IMR-90 (cell line): ENCODE measurements at regions not wholly inside any gene's neighbourhood (a gene's known extent, or its start where the extent isn't known, plus 50 kb on each side); places are given as distances from the start of the nearest gene placed in this dataset.

ENCODE experiments used
- CEBPB ChIP-seq: IDR thresholded peaks from 2 replicates; pipeline ENCODE4 v1.6.1; 2012; ENCODE audit warnings: low read depth, low read length, improper control_type of control experiment
- CTCF ChIP-seq: conservative IDR thresholded peaks from 2 replicates; pipeline ENCODE4 v1.5.1; 2012; ENCODE audit warnings: mild to moderate bottlenecking, low read depth, low read length, improper control_type of control experiment
- ELK1 ChIP-seq: fragments of 150-350 bp; IDR thresholded peaks from 2 replicates; pipeline ENCODE4 v1.6.1; 2016; ENCODE audit warnings: low read depth, mild to moderate bottlenecking, low read length, moderate library complexity, borderline replicate concordance
- MAFK ChIP-seq: IDR thresholded peaks from 2 replicates; pipeline ENCODE4 v1.6.1; 2012; ENCODE audit warnings: low read depth, low read length, improper control_type of control experiment
- MXI1 ChIP-seq: IDR thresholded peaks from 2 replicates; pipeline ENCODE4 v1.6.1; 2012; ENCODE audit warnings: low read depth, mild to moderate bottlenecking, low read length, moderate library complexity, borderline replicate concordance
- POLR2A ChIP-seq: IDR thresholded peaks from 2 replicates; pipeline ENCODE4 v1.6.1; 2012; ENCODE audit warnings: mild to moderate bottlenecking, low read depth, low read length
- RAD21 ChIP-seq: IDR thresholded peaks from 2 replicates; pipeline ENCODE4 v1.6.1; 2012; ENCODE audit warnings: low read length, improper control_type of control experiment
- RFX5 ChIP-seq: IDR thresholded peaks from 2 replicates; pipeline ENCODE4 v1.8.0; 2012; ENCODE audit warnings: low read depth, mild to moderate bottlenecking, low read length, moderate library complexity

- no peak for TF ChIP-seq RAD21
- no peak for TF ChIP-seq CTCF
- no peak for TF ChIP-seq MXI1
- TF ChIP-seq POLR2A: no peak
- TF ChIP-seq MAFK: no peak
- no peak for TF ChIP-seq CEBPB
- TF ChIP-seq RFX5: no peak
- no peak for TF ChIP-seq ELK1
Observed at GRCh38 chr11:106389101-106389500, 311.6 kb downstream of the AASDHPPT start.
